Osteocyte (in vitro differentiated cells): ENCODE measurements at regions not wholly inside any gene's neighbourhood (a gene's known extent, or its start where the extent isn't known, plus 50 kb on each side); places are given as distances from the start of the nearest gene placed in this dataset.

ENCODE experiments used
- DNase-seq: peaks from one replicate; pipeline ENCODE4 v3.0.0; 2021; ENCODE audit warnings: mixed read lengths; ENCODE audit not compliant: unreplicated experiment; ENCODE audit errors: extremely low spot score
- H3K27ac Mint-ChIP-seq: one replicate; pipeline ENCODE4 v1.8.0; 2021; ENCODE audit warnings: mild to moderate bottlenecking, mixed read lengths; ENCODE audit not compliant: unreplicated experiment
- H3K27me3 Mint-ChIP-seq: one replicate; pipeline ENCODE4 v1.8.0; 2021; ENCODE audit warnings: mixed read lengths; ENCODE audit not compliant: unreplicated experiment
- H3K36me3 Mint-ChIP-seq: one replicate; pipeline ENCODE4 v1.8.0; 2021; ENCODE audit warnings: mixed read lengths; ENCODE audit not compliant: unreplicated experiment
- H3K4me1 Mint-ChIP-seq: one replicate; pipeline ENCODE4 v1.8.0; 2021; ENCODE audit warnings: mixed read lengths; ENCODE audit not compliant: unreplicated experiment
- H3K4me3 Mint-ChIP-seq: one replicate; pipeline ENCODE4 v1.8.0; 2021; ENCODE audit warnings: mild to moderate bottlenecking, moderate library complexity, mixed read lengths; ENCODE audit not compliant: unreplicated experiment
- H3K9me3 Mint-ChIP-seq: one replicate; pipeline ENCODE4 v1.8.0; 2021; ENCODE audit warnings: mixed read lengths; ENCODE audit not compliant: unreplicated experiment
- CTCF ChIP-seq: fragments of 200-600 bp; sonication (generic); IDR thresholded peaks from 2 replicates; pipeline ENCODE4 v1.5.0; 2021; ENCODE audit warnings: antibody characterized with exemption, mild to moderate bottlenecking, moderate library complexity

DNA sequence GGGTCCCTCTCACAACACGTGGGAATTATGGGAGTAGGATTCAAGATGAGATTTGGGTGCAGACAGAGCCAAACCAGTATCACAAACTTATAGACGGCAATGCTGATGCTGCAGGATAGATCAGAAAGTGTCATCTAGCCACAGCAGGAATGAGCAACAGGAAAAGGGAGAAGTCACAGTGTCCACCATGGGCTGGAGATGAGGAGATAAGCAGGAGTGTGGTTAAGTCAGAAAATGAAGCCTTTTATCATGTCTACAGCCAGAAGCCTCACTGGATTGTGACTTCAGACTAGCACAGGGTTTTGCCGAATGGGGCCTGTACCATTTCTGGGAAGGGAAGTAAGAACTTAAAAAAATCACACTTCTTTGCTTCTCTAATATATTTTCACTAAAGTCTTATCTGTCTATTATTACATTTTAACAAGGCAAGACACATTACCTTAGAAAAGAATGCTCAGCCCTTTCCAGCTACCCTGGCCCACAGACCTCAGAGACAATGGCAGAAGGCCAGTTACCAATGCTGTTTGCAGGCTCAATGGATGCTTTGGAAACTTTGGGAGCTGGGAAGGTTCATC, 490.2 kb upstream of the SALL1 start:
- Mint-ChIP-seq H3K4me1 (no peaks in the 10 kb centered on the region), H3K27ac (no peak overlapping the region), H3K27me3 (no peaks in the 10 kb centered on the region), H3K4me3 (no peak overlapping the region), H3K9me3 (peaks cover 32% of the 10 kb centered on the region), H3K36me3 (no peaks in the 10 kb centered on the region)
- TF ChIP-seq CTCF, result no peak
- no peak for DNase-seq

- no peak for TF ChIP-seq CTCF
- no peak for DNase-seq
- H3K4me1 Mint-ChIP-seq, result no peaks in the 10 kb centered on the region
- H3K27me3 Mint-ChIP-seq, result no peaks in the 10 kb centered on the region
- no peaks in the 10 kb centered on the region for H3K36me3 Mint-ChIP-seq
- H3K9me3 Mint-ChIP-seq, result peaks cover 41% of the 10 kb centered on the region
- H3K4me3 Mint-ChIP-seq, result no peak overlapping the region
- no peak overlapping the region for H3K27ac Mint-ChIP-seq
Measured at GRCh38 chr16:51640196-51640595, 489.1 kb upstream of the SALL1 start.

- Mint-ChIP-seq H3K4me1 (no peaks in the 10 kb centered on the region), H3K9me3 (peaks cover 40% of the 10 kb centered on the region), H3K27me3 (no peaks in the 10 kb centered on the region), H3K27ac (no peak overlapping the region), H3K36me3 (no peaks in the 10 kb centered on the region), H3K4me3 (no peak overlapping the region)
- no peak for TF ChIP-seq CTCF
- DNase-seq, result no peak
Measured at GRCh38 chr16:51638339-51639135, 487.5 kb upstream of the SALL1 start.

GRCh38 chr16:51637770-51638094, 486.7 kb upstream of the SALL1 start:
- Mint-ChIP-seq H3K4me1 (no peaks in the 10 kb centered on the region), H3K27me3 (no peaks in the 10 kb centered on the region), H3K36me3 (no peaks in the 10 kb centered on the region), H3K4me3 (no peak overlapping the region), H3K27ac (no peak overlapping the region), H3K9me3 (peaks cover 40% of the 10 kb centered on the region)
- no peak for DNase-seq
- TF ChIP-seq CTCF, result no peak

GRCh38 chr16:51636920-51637769, 486.1 kb upstream of the SALL1 start:
- no peak overlapping the region for H3K4me3 Mint-ChIP-seq
- no peaks in the 10 kb centered on the region for H3K4me1 Mint-ChIP-seq
- TF ChIP-seq CTCF, result no peak
- H3K9me3 Mint-ChIP-seq, result peaks cover 42% of the 10 kb centered on the region
- DNase-seq, result no peak
- no peaks in the 10 kb centered on the region for H3K36me3 Mint-ChIP-seq
- H3K27ac Mint-ChIP-seq, result no peak overlapping the region
- no peaks in the 10 kb centered on the region for H3K27me3 Mint-ChIP-seq
